ENCODE measurements at regions not wholly inside any gene's neighbourhood (a gene's known extent, or its start where the extent isn't known, plus 50 kb on each side); places are given as distances from the start of the nearest gene placed in this dataset.

DNA sequence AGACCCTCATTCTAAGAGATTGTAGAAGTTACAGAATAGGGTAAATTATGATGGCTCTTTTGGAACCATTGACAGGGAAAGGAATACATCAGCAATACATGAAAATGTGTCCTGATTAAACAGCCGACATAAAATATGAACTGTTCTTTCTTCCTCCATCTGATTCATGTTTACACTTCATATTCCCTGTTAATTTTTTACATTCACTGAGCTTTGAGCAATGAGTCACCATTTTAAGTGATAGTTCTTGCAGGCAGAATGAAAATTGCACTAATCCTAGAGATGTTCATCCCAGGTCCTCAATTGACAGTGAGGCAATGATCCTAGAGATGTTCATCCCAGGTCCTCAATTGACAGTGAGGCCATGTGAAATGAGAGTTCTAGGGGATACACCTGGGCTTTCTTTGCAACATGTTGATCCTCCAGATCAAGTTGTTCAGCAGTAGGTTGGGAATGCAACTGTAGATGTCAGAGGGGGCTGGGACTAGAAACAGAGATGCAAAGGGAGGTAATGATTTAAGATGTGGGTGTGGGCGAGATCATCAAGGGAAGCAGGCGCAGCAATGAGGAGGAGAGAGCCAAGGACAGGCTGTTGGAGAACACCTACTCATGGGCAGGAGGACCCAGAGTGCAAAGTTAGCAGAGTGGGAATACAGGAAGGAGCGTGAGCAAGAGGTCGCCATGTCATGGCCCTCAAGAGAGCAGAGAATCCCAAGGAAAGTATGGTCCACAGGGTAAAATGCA, 138.7 kb downstream of the ZNF365 start:
- in situ Hi-C loops (cut with MboI; ENCODE audit: low sequenced_read_pairs, unreplicated experiment), result no loop called here
- no peak for TF ChIP-seq CTCF (IDR thresholded peaks at IDR 0.05; ENCODE audit: borderline replicate concordance, control extremely low read depth, extremely low read depth, insufficient read depth, missing control alignments)
- no peak for DNase-seq (ENCODE audit: low spot score)

DNA sequence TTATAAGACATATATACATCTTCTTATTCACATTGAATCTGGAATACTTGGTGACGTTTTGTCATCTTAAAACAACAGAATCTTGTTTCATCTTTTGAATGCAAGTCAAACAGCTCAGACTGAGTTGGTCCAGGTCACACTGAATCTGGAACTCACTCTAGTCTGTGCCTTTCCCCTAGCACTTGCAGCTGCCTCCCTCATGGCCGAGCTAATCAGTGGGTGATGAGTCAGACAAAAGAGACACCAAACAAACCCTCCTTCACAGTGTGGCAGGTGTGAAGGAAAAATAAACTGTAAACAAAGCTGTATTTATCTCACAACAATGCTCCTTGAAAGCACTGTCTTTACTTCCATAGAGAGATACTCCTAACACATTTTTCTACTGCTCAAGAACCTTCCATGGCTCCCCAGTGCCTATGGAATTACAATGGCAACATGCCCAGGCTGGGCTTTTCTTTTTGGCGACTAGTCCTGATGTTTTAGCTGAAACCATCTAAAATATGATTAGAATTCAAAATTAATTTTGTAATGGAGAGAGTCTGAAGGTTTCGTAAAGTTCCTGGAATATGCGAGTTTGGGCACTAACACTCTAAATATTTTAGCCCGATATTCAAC, 140.0 kb downstream of the ZNF365 start:
- TF ChIP-seq CTCF (IDR thresholded peaks at IDR 0.05; ENCODE audit: borderline replicate concordance, control extremely low read depth, extremely low read depth, insufficient read depth, missing control alignments), result no peak
- DNase-seq (ENCODE audit: low spot score), result no peak
- in situ Hi-C loops (cut with MboI; ENCODE audit: low sequenced_read_pairs, unreplicated experiment), result no loop called here

GRCh38 chr10:62517252-62517651, 143.1 kb downstream of the ZNF365 start:
- TF ChIP-seq CTCF (IDR thresholded peaks at IDR 0.05; ENCODE audit: borderline replicate concordance, control extremely low read depth, extremely low read depth, insufficient read depth, missing control alignments), result no peak
- DNase-seq (ENCODE audit: low spot score), result no peak
- in situ Hi-C loops (cut with MboI; ENCODE audit: low sequenced_read_pairs, unreplicated experiment), result no loop called here

GRCh38 chr10:62527019-62527827, 153.1 kb downstream of the ZNF365 start:
- no peak for TF ChIP-seq CTCF (IDR thresholded peaks at IDR 0.05; ENCODE audit: borderline replicate concordance, control extremely low read depth, extremely low read depth, insufficient read depth, missing control alignments)
- in situ Hi-C loops (cut with MboI; ENCODE audit: low sequenced_read_pairs, unreplicated experiment), result no loop called here
- DNase-seq (ENCODE audit: low spot score), result no peak

- in situ Hi-C loops (cut with MboI; ENCODE audit: low sequenced_read_pairs, unreplicated experiment), result no loop called here
- peak; percentile 69 for DNase-seq (ENCODE audit: low spot score)
- no peak for TF ChIP-seq CTCF (IDR thresholded peaks at IDR 0.05; ENCODE audit: borderline replicate concordance, control extremely low read depth, extremely low read depth, insufficient read depth, missing control alignments)
These were observed 154.3 kb downstream of the ZNF365 start for GRCh38 chr10:62528441-62528840.

DNA sequence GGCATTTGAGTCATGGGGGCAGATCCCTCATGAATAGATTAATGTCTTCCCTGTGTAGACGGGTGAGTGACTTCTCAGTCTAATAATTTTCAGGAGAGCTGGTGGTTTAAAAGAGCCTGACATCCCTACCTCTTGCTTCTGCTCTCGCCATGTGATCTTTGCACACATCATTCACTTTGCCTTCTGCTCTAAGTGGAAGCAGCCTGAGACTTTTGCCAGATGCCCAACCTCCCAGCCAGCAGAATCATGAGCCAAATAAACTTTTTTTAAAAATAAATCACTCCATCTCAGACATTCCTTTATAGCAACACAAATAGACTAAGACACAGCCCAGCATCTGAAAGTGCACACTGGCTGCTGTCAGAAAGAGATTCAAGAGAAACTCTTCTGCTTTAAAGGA, 155.2 kb downstream of the ZNF365 start:
- DNase-seq (ENCODE audit: low spot score), result no peak
- no peak for TF ChIP-seq CTCF (IDR thresholded peaks at IDR 0.05; ENCODE audit: borderline replicate concordance, control extremely low read depth, extremely low read depth, insufficient read depth, missing control alignments)
- in situ Hi-C loops (cut with MboI; ENCODE audit: low sequenced_read_pairs, unreplicated experiment), result no loop called here
